ENCODE measurements at regions not wholly inside any gene's neighbourhood (a gene's known extent, or its start where the extent isn't known, plus 50 kb on each side); places are given as distances from the start of the nearest gene placed in this dataset.

GRCh38 chr20:52349806-52350205, 158.2 kb upstream of the ZFP64 start:
- TF ChIP-seq EZH2 (optimal IDR thresholded peaks at IDR 0.05; ENCODE audit: low read depth, low read length), result no peak
- TF ChIP-seq EZH2phosphoT487 (IDR thresholded peaks at IDR 0.05; ENCODE audit: low read length), result no peak

Measured in MM.1S (cell line).